OCI-LY1 (cell line): ENCODE measurements at regions not wholly inside any gene's neighbourhood (a gene's known extent, or its start where the extent isn't known, plus 50 kb on each side); places are given as distances from the start of the nearest gene placed in this dataset.

Source experiments
- H2AFZ ChIP-seq: fragments of 200-600 bp; sonication (generic), shearing (Covaris generic); 2 replicates; pipeline ENCODE4 v1.6.0; 2014; ENCODE audit warnings: antibody characterized with exemption, mild to moderate bottlenecking, low read length
- H3F3A ChIP-seq: fragments of 200-600 bp; sonication (generic), shearing (Covaris generic); 2 replicates; pipeline ENCODE4 v1.6.0; 2014; ENCODE audit warnings: mild to moderate bottlenecking, antibody characterized with exemption, low read length, moderate library complexity; ENCODE audit not compliant: insufficient read depth
- H3K27ac ChIP-seq: fragments of 200-600 bp; sonication (generic); 2 replicates; pipeline ENCODE4 v1.5.1; 2014; ENCODE audit warnings: low read length, mixed run types, mild to moderate bottlenecking, low read depth; ENCODE audit not compliant: poor library complexity, severe bottlenecking
- H3K27me3 ChIP-seq: fragments of 200-600 bp; sonication (generic); 2 replicates; pipeline ENCODE4 v1.6.0; 2014; ENCODE audit warnings: antibody characterized with exemption, mild to moderate bottlenecking, low read length, moderate library complexity; ENCODE audit not compliant: insufficient read depth
- H3K36me3 ChIP-seq: fragments of 200-600 bp; sonication (generic); 2 replicates; pipeline ENCODE4 v1.6.1; 2014; ENCODE audit warnings: mild to moderate bottlenecking, antibody characterized with exemption, low read length, moderate library complexity, mixed read lengths; ENCODE audit not compliant: insufficient read depth
- H3K4me1 ChIP-seq: fragments of 200-600 bp; sonication (generic); 2 replicates; pipeline ENCODE4 v1.5.1; 2014; ENCODE audit warnings: mild to moderate bottlenecking, low read length, moderate library complexity; ENCODE audit not compliant: insufficient read depth, severe bottlenecking
- H3K4me2 ChIP-seq: fragments of 200-600 bp; sonication (generic), shearing (Covaris generic); 2 replicates; pipeline ENCODE4 v1.6.1; 2014; ENCODE audit warnings: low read length
- H3K4me3 ChIP-seq: fragments of 200-600 bp; sonication (generic); 2 replicates; pipeline ENCODE4 v1.5.1; 2014; ENCODE audit warnings: low read length, low read depth, mild to moderate bottlenecking, mixed read lengths; ENCODE audit not compliant: poor library complexity, severe bottlenecking
- H3K79me2 ChIP-seq: fragments of 200-600 bp; shearing (Covaris generic); 2 replicates; pipeline ENCODE4 v1.6.1; 2016; ENCODE audit warnings: mixed run types, low read length, mixed read lengths; ENCODE audit not compliant: insufficient read depth
- H3K9ac ChIP-seq: fragments of 200-600 bp; sonication (generic), shearing (Covaris generic); 2 replicates; pipeline ENCODE4 v1.6.1; 2014; ENCODE audit warnings: mild to moderate bottlenecking, low read length, mixed read lengths
- H3K9me2 ChIP-seq: fragments of 200-600 bp; sonication (generic), shearing (Covaris generic); 2 replicates; pipeline ENCODE4 v1.6.1; 2014; ENCODE audit warnings: low read depth, mild to moderate bottlenecking, low read length, mixed read lengths
- H3K9me3 ChIP-seq: fragments of 200-600 bp; shearing (Covaris generic); 2 replicates; pipeline ENCODE4 v1.6.1; 2014; ENCODE audit warnings: low read length, mixed read lengths
- H4K20me1 ChIP-seq: fragments of 200-600 bp; sonication (generic), shearing (Covaris generic); 2 replicates; pipeline ENCODE4 v1.6.0; 2016; ENCODE audit warnings: mild to moderate bottlenecking, low read length; ENCODE audit not compliant: insufficient read depth
- CTCF ChIP-seq: fragments of 200-600 bp; sonication (generic), shearing (Covaris generic); IDR thresholded peaks from 2 replicates; pipeline ENCODE4 v1.5.1; 2017; ENCODE audit warnings: mild to moderate bottlenecking, antibody characterized with exemption, low read length, moderate library complexity, mixed read lengths
- EZH2 ChIP-seq: fragments of 200-600 bp; sonication (generic), shearing (Covaris generic); IDR thresholded peaks from 2 replicates; pipeline ENCODE4 v1.8.0; 2017; ENCODE audit warnings: borderline replicate concordance, mixed run types, mild to moderate bottlenecking, antibody characterized with exemption, low read length, moderate library complexity, mixed read lengths

GRCh38 chr10:123611876-123612275, 54.3 kb upstream of the GPR26 start:
- no peak for TF ChIP-seq EZH2
- no peak for TF ChIP-seq CTCF
- H3K27me3 ChIP-seq, result no peaks in the 10 kb centered on the region; the same call in 1 of the 2 replicates
- no peak overlapping the region for H3K4me2 ChIP-seq
- no peak overlapping the region for H3K4me3 ChIP-seq
- no peaks in the 10 kb centered on the region for H3K4me1 ChIP-seq
- H3K9me2 ChIP-seq, result no peaks in the 10 kb centered on the region
- no peaks in the 10 kb centered on the region for H3K9me3 ChIP-seq
- no peaks in the 10 kb centered on the region for H4K20me1 ChIP-seq
- H3K9ac ChIP-seq, result no peak overlapping the region
- H3K36me3 ChIP-seq, result no peaks in the 10 kb centered on the region
- no peak overlapping the region for H2AFZ ChIP-seq
- no peak overlapping the region for H3K27ac ChIP-seq
- H3K79me2 ChIP-seq, result no peaks in the 10 kb centered on the region
- H3F3A ChIP-seq, result no peaks in the 10 kb centered on the region

GRCh38 chr10:123613346-123613850, 52.8 kb upstream of the GPR26 start:
- Histone ChIP-seq H3K27me3 (no peaks in the 10 kb centered on the region; the same call in 1 of the 2 replicates), H3K9me2 (no peaks in the 10 kb centered on the region), H4K20me1 (no peaks in the 10 kb centered on the region), H3K4me1 (no peaks in the 10 kb centered on the region), H3K4me2 (no peak overlapping the region), H2AFZ (no peak overlapping the region), H3K36me3 (no peaks in the 10 kb centered on the region), H3K9ac (no peak overlapping the region), H3K27ac (no peak overlapping the region), H3K79me2 (no peaks in the 10 kb centered on the region), H3K4me3 (no peak overlapping the region), H3K9me3 (no peaks in the 10 kb centered on the region), H3F3A (no peaks in the 10 kb centered on the region)
- no peak for TF ChIP-seq CTCF
- no peak for TF ChIP-seq EZH2

GRCh38 chr10:123614888-123615287, 51.3 kb upstream of the GPR26 start:
- Histone ChIP-seq H2AFZ (no peak overlapping the region), H3K4me2 (no peak overlapping the region), H3K9me2 (no peaks in the 10 kb centered on the region), H3K4me3 (no peak overlapping the region), H3K79me2 (no peaks in the 10 kb centered on the region), H3K36me3 (no peaks in the 10 kb centered on the region), H3K9ac (no peak overlapping the region), H3K27ac (no peak overlapping the region), H3K9me3 (no peaks in the 10 kb centered on the region), H3K4me1 (no peaks in the 10 kb centered on the region), H4K20me1 (no peaks in the 10 kb centered on the region), H3F3A (no peaks in the 10 kb centered on the region), H3K27me3 (no peaks in the 10 kb centered on the region; the same call in 1 of the 2 replicates)
- no peak for TF ChIP-seq EZH2
